NCI-H446 (cell line): ENCODE measurements at regions not wholly inside any gene's neighbourhood (a gene's known extent, or its start where the extent isn't known, plus 50 kb on each side); places are given as distances from the start of the nearest gene placed in this dataset.

ENCODE experiments used
- DNase-seq, 2 experiments: peaks; one replicate each; lab custom pipeline; 2025; lab: John Stamatoyannopoulos, UW

DNA sequence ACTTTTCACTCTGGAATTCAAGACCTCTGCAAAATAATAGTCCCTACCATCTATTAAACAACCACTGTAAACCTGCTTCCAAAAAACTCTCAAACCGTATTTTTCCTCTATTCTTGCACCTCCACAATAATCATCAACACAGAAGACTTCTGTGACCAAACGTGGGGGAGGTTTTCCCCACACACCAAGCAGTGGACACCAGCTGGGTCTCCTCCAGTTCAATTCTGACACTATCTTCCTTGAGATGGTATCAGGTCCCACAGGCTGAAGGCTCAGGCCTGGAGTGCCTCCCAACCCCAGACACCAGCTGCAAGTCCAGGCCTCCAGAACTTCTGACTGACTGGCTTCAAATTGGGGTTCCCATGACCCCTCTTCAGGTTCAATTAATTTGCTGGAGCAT lies 89.6 kb upstream of the RAP2B start:
- no peak for DNase-seq

- DNase-seq, result no peak
These were observed 89.2 kb upstream of the RAP2B start for GRCh38 chr3:153072856-153073255.

DNA sequence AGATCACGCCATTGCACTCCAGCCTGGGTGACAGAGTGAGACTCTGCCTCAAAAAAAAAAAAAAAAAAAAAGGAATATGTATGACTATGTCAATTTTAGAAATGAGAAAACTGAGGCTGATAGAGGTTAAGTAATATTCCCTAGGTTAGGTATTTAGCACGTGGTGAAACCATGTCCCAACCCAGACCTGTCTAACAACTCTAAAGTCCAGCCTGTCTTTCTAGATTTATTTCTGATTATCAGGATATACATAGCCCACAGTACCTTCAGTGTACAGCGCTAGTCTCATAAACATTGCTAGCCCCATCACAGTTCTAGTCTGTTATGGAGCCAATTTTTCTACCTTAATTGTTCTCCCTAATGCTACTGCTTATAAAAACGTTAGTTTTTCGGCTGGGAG lies 88.4 kb upstream of the RAP2B start:
- DNase-seq, result no peak

DNA sequence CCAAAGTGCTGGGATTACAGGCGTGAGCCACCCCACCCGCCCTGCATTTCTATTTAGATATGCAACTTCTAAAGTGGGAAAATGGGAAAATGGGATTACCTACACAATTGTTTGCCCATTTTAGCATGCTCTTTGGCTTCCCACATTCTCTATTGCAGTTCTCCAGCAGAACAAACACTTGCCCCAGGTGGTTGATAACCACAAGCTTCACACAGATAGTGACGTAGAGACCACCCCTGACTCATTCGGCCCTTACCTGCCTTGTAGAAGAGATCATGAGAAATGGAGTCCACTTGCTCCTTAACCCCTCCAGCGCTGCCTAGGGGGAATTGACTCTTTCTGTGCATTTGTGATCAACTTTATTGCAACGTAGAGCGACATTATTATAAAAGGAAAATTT lies 83.2 kb upstream of the RAP2B start:
- no peak for DNase-seq

GRCh38 chr3:153079386-153079785 lies 82.6 kb upstream of the RAP2B start:
- no peak for DNase-seq

GRCh38 chr3:153080778-153081240 lies 81.2 kb upstream of the RAP2B start:
- DNase-seq, result no peak

DNA sequence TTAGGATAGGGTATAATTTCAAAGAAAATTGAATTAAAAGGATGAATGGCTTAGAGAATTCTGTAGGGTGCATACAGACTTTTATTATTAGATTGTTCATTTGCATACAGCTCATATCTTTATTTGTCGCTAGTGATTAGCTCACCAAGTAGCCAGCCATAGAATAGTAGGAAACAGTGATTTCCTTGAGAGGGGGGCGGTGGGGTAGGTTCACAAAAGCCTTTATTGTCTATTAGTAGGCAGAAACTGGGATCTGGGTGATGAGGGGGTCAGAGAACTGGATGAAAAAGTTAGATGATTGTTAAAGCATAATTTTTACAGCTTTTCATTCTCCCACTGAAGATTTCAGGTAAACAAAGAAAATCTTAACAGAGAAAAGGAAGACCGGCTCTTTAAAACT lies 77.6 kb upstream of the RAP2B start:
- DNase-seq, result no peak

GRCh38 chr3:153087595-153088566 lies 74.1 kb upstream of the RAP2B start:
- DNase-seq, result no peak

GRCh38 chr3:153089620-153090019 lies 72.4 kb upstream of the RAP2B start:
- DNase-seq, result no peak

DNA sequence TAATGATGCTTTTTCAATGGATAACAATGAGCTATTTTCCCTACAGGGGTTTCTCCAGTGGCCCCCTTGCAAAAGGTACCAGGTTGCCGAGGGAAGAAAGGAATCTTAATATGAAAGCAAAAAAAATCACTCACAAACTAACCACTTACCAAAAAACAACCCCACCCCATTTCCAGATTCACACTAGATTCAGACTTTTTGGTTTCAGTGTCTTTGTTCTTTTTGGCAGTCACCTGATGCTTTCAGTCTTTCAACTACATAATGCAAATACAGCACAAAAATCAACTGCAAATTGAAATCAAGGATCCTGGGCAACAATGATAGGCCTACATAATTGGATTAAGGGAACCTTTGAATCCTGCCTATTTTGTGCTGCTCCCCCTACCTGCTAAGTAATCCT lies 71.1 kb upstream of the RAP2B start:
- DNase-seq, result no peak

- no peak for DNase-seq
These were observed 68.4 kb upstream of the RAP2B start for GRCh38 chr3:153093629-153094028.

- no peak for DNase-seq
These were observed 67.6 kb upstream of the RAP2B start for GRCh38 chr3:153094386-153094785.

GRCh38 chr3:153095441-153095840 lies 66.6 kb upstream of the RAP2B start:
- DNase-seq, result no peak

DNA sequence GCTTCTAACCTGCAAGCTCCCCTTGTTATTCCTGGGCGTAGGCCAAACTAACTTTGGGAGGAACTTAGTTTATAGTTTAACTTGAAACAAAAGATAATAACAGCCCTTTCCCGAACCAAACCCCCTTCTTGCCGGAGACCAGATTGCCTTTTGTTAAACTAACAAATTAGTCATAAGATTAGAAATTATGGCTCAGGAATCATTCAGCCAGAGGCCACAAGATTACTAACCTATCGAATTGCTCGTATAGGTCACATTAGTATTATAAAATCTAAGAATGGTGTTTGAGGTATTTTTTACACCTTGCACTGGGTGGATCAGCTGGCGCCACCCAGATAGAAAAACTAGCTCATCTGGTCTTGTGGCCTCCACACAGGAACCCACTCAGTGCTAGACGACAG lies 65.3 kb upstream of the RAP2B start:
- DNase-seq, result no peak

DNA sequence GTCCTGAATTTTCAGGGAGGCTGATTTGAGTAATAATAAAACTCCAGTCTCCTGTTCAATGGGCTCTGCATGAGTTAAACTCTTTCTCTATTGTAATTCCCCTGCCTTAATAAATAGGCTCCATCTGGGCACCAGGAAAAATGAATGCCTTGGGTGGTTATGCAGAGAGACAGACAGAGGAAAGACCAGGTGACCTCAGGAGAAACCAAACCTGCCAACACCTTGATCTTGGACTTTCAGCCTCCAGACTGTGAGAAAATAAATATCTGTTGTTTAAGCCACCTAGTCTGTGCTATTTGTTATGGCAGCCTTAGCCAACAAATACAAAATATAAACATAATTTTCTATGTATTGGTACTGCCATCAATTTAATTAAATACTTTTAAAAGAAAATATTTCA lies 64.8 kb upstream of the RAP2B start:
- DNase-seq, result no peak

GRCh38 chr3:153099131-153099530 lies 62.9 kb upstream of the RAP2B start:
- DNase-seq, result no peak

DNA sequence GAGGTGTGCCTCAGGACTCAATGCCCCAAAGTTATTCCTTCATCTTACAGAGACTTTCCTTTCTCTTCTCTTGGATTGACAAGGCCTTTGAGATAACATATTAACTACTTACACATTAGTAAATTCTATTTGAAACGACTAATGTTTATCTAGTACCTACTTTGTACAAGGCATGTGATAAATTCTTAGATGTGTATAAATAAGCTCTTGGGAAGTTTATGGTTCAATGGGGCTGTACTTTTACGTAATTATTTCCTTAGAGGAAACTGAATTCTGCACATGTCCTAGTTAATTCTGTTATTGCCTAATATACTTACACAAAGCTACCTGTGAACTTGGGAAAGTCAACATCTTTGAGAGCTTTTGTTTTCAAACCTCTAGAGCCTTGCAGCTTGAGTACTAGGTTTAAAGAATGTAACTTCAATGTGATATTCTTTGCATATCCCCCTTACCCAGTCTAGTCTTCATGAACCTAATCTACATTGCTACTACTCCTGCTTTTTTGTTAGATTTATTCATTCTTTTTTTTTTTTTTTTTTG lies 58.5 kb upstream of the RAP2B start:
- no peak for DNase-seq

DNA sequence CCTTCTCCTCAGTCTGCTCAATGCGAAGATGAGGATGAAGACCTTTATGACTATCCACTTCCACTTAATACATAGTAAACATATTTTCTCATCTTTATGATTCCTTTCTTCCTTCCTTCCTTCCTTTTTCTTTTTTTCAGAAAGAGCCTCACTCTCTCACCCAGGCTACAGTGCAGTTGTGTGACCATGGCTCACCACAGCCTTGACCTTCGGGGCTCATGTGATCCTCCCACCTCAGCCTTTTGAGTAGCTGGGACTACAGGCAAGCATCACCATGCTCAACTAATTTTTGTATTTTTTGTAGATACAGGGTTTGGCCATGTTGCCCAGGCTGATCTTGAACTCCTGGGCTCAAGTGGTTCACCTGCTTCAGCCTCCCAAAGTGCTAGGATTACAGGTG lies 52.0 kb upstream of the RAP2B start:
- no peak for DNase-seq

GRCh38 chr3:153111016-153111415 lies 51.0 kb upstream of the RAP2B start:
- DNase-seq, result no peak
